GM19035 (cell line): ENCODE measurements at regions not wholly inside any gene's neighbourhood (a gene's known extent, or its start where the extent isn't known, plus 50 kb on each side); places are given as distances from the start of the nearest gene placed in this dataset.

Source experiments
- ATAC-seq: cut with Tn5 transposase; IDR thresholded peaks from one replicate; pipeline ENCODE4 v1.9.1; 2021; ENCODE audit not compliant: unreplicated experiment

GRCh38 chr1:187234706-187235105, 406.0 kb downstream of the PLA2G4A start:
- no peak for ATAC-seq

DNA sequence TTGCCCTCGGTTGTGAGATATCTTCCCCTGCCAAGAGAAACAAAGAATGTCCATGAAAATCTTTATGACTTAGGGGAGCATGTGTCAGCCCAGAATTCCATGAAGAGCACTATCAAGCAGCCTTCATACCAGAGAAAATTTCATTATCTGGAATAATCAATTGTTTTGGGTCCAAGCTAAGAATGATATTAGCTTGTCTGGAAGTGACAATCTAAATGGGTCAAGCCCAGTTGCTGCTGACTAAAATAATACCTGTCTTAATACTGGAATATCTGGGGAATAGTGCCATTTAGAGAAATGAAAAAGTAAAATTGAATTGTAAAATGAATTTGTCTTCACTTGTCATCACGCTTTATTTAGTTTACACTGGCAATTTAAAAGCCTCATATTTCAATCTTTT, 407.4 kb downstream of the PLA2G4A start:
- ATAC-seq = no peak

- no peak for ATAC-seq
These were observed 407.9 kb downstream of the PLA2G4A start for GRCh38 chr1:187236676-187237075.

DNA sequence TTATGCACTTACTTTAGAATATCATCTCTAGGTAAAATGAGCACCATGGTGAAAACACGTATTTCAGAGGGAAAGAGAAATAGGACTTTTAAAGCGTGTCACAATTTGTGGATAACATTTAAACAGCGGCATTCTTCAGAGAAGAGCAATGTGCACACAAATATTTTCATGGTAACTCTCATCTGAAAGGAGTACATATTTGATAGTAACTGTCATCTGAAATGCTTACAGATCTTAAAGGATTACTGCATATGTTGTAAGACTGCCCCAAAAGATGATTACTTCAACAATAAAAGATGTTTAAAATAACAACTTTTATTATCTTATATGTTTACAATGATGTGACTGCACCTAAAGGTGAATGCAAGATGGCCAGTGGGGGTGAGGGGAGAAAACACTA, 408.8 kb downstream of the PLA2G4A start:
- no peak for ATAC-seq

GRCh38 chr1:187241971-187242370, 413.2 kb downstream of the PLA2G4A start:
- no peak for ATAC-seq

DNA sequence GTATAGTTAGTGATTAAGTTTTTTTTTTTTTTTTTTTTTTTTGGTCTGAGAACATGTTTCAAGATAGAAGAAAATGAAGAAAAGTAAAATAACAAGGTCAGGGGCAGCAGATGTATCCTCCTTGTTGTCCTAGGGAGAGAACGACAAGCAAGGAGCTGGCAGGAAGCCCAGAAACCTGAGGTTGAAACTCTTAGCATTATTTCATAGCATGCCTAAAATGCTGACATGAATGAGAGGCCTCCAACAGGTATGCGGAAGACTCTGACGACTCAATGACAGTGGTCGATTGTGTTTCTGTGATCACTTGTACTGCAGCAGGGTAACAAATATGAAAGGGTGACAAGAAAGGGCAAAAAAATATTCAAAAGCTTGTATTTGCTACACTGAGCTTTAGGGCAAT, 415.9 kb downstream of the PLA2G4A start:
- ATAC-seq = no peak

DNA sequence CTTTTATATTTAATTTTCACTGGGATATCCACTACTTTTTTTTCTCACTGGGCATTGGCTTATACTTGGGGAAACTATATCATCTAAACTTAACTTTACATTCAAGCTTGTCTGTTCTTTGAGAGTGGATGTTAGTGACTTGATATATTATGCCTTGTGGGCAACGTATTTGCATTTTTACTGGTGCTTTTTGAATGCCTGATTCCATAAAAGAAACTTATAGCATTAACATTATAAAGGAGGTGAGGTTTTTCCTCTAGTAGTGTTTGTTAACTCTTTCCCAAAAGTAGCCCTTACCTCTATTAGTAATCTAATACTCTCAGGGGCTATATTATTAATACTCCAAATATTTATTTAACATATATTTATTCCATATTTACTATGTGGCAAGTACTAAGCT, 416.5 kb downstream of the PLA2G4A start:
- no peak for ATAC-seq

GRCh38 chr1:187249196-187249595, 420.4 kb downstream of the PLA2G4A start:
- no peak for ATAC-seq

- ATAC-seq = no peak
These were observed 424.2 kb downstream of the PLA2G4A start for GRCh38 chr1:187252923-187253322.

DNA sequence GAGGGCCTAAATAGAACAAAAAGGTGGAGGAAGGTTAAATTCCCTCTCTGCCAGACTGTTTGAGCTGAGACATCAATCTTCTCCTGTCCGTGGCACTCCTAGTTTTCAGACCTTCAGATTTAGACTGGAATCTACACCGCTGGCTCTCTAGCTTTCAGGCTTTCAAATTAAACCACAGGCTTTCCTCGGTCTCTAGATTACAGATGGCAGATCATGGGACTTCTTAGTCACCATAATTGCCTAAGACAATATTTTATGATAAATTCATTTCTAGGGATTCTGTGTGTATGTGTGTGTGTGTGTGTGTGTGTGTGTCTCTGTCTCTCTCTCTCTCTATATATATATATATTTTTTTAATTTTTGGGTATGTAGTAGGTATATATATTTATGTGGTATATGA, 428.7 kb downstream of the PLA2G4A start:
- no peak for ATAC-seq

DNA sequence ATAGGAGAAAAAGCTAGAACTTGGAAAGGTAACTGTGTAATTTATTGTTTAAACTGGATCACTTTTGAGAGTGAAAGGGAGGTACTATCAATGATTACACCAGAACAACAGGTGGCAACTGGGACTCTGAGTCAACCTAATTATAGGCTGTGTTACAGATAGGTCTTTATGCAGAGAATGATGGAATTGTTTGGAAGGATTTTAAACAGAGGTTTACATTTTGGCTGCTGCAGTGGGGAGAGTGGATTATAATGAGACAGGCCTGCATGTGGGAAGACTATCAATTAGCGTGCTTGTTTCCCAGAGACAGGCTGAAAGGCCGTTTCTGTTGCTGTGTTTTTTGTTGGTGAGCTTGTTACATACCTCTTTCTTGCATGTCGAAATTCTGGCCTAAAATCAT, 432.9 kb downstream of the PLA2G4A start:
- no peak for ATAC-seq

DNA sequence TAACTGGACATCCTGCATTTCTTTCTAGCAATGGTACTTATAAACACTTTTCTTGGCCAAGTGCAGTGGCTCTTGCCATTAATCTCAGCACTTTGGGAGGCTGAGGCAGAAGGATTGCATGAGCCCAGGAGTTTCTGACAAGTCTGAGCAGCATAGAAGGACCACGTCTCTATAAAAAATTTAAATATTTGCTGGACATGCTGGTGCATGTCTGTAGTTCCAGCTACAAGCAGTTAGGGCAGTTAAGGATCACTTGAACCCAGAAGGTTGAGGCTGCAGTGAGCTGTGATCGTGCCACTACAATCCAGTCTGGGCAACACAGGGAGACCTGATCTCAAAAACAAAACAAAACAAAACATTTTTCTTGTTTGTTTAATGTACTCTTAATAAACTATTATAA, 434.0 kb downstream of the PLA2G4A start:
- no peak for ATAC-seq

GRCh38 chr1:187264995-187265602, 436.4 kb downstream of the PLA2G4A start:
- ATAC-seq = no peak

- no peak for ATAC-seq
These were observed 437.3 kb downstream of the PLA2G4A start for GRCh38 chr1:187266051-187266450.

DNA sequence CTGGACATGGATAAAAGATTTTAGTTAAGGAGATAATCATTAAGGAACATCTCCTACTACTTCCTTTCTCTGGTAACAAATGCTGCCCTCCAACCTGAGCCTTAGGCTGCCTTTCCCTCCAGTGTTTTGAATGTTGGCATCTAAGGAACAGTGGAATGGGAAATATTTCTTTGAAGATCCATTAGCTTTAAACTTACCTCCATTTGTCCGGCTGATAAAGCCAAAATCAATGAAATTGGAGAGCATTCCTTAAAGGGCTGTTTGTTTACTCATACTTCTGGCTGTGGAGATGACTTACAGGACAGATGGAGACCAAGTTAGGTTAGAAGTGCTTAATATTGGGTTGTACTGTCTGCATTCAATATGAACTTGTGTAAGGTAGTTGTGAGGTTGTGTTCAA, 439.1 kb downstream of the PLA2G4A start:
- no peak for ATAC-seq

- ATAC-seq = no peak
These were observed 441.5 kb downstream of the PLA2G4A start for GRCh38 chr1:187270256-187270655.

- ATAC-seq = no peak
These were observed 446.6 kb downstream of the PLA2G4A start for GRCh38 chr1:187275346-187275745.

DNA sequence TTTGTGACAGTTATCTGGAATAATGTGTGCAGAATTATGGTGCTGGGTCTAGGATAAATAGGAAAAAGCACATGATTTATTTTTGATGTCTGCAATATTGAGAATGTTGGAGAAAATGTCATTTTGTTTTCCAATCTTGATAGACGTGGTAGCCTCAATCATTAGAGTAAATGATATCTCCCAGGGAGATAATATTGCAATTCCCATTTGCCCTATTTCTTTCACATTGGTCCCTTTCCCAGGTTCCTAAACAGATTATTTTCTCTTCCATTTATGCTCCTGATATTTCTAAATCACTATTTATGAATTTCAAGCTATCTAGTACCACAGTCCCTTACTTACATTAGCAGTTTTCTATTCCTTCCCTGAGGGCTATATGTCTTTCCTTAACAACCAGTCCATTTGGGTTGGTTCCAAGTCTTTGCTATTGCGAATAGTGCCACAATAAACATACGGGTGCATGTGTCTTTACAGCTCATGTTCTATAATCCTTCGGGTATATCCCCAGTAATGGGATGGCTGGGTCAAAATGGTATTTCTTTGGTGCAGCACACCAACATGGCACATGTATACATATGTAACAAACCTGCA, 447.3 kb downstream of the PLA2G4A start:
- no peak for ATAC-seq

GRCh38 chr1:187276677-187277076, 447.9 kb downstream of the PLA2G4A start:
- ATAC-seq = no peak

GRCh38 chr1:187280031-187280430, 451.3 kb downstream of the PLA2G4A start:
- no peak for ATAC-seq

DNA sequence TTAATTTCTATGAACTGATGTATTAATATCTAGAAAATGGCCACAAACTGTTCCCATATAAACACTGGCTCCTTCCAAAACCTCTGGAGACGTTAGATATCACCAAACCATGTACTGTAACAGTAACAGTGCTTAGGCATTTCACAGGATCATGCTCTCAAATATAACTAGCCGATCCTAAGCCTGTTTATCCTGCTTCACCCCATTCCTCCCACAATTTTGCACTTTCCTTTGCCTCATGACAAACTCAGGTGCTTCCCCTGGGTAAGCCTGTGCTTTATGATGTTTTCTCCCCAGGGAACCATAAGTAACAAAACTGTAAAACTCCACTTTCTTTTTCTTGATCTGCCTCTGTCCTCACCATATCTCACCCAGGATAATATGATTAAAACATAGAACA, 452.3 kb downstream of the PLA2G4A start:
- ATAC-seq = no peak

- no peak for ATAC-seq
These were observed 455.2 kb downstream of the PLA2G4A start for GRCh38 chr1:187283984-187284383.
